Loucy (cell line): ENCODE measurements at regions not wholly inside any gene's neighbourhood (a gene's known extent, or its start where the extent isn't known, plus 50 kb on each side); places are given as distances from the start of the nearest gene placed in this dataset.

ENCODE experiments used
- EZH2phosphoT487 ChIP-seq: fragments of 200-600 bp; IDR thresholded peaks from 2 replicates; pipeline ENCODE4 v1.6.1; 2018; ENCODE audit warnings: antibody characterized with exemption, mild to moderate bottlenecking, moderate library complexity, borderline replicate concordance
- TF ChIP-seq, protein P1 (sequence below): fragments of 200-600 bp; sonication (generic); conservative IDR thresholded peaks from 2 replicates; pipeline ENCODE4 v1.5.1; 2014; ENCODE audit warnings: mild to moderate bottlenecking, antibody characterized with exemption, low read length

DNA sequence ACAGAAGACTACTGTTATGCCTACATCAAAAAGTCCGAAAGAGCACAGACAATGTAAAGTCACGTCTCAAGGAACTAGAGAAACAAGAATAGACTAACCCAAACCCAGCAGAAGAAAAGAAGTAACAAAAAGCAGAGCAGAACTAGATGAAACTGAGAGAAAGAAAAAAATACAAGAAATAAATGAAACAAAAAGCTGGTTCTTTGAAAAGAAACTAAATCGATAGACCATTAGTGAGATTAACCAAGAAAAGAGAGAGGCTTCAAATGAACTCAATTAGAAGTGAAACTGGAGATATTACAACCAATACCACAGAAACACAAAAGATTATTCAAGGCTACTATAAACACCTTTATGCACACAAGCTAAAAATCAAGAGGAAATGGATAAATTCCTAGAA lies 271.8 kb downstream of the MBD2 start:
- TF ChIP-seq, protein P1, sequence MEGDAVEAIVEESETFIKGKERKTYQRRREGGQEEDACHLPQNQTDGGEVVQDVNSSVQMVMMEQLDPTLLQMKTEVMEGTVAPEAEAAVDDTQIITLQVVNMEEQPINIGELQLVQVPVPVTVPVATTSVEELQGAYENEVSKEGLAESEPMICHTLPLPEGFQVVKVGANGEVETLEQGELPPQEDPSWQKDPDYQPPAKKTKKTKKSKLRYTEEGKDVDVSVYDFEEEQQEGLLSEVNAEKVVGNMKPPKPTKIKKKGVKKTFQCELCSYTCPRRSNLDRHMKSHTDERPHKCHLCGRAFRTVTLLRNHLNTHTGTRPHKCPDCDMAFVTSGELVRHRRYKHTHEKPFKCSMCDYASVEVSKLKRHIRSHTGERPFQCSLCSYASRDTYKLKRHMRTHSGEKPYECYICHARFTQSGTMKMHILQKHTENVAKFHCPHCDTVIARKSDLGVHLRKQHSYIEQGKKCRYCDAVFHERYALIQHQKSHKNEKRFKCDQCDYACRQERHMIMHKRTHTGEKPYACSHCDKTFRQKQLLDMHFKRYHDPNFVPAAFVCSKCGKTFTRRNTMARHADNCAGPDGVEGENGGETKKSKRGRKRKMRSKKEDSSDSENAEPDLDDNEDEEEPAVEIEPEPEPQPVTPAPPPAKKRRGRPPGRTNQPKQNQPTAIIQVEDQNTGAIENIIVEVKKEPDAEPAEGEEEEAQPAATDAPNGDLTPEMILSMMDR: no peak
- no peak for TF ChIP-seq EZH2phosphoT487
